DOHH2 (cell line): ENCODE measurements at regions not wholly inside any gene's neighbourhood (a gene's known extent, or its start where the extent isn't known, plus 50 kb on each side); places are given as distances from the start of the nearest gene placed in this dataset.

Experiments
- EZH2phosphoT487 ChIP-seq: fragments of 200-600 bp; sonication (generic); IDR thresholded peaks from 2 replicates; pipeline ENCODE4 v1.6.1; 2017; ENCODE audit warnings: borderline replicate concordance, mild to moderate bottlenecking, antibody characterized with exemption, low read length, moderate library complexity, mixed read lengths
- TF ChIP-seq, protein P1 (sequence below): fragments of 200-600 bp; sonication (generic); IDR thresholded peaks from one replicate; pipeline ENCODE4 v1.5.1; 2014; ENCODE audit warnings: antibody characterized with exemption, mild to moderate bottlenecking, low read depth, low read length; ENCODE audit not compliant: poor library complexity, severe bottlenecking

DNA sequence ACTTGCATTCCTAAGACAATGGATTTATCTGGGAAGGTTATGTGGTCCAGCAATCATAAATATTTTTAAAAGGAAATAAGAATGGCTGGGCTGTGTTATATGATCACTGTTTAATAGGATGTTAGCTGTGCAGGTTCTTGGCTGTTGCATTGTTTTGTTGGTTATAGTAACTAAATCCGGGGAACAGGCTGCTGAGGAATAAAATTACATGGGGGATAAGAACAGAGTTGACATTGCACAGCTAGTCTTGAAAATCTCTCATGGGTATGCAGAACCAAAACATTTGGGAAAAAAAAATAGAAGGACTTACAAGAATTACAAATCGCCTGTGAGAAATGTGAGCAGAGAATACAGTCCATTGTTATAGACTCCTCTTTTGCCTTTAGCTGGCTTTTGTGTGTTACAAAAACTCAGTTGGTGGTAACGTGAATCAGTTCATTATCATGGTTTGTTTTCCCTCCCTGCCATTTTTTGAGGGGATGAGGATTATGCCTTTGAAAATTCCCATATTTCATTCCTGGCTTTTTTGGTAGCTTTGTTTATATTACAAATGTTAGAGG, 375.3 kb upstream of the DAB2 start:
- TF ChIP-seq, protein P1, sequence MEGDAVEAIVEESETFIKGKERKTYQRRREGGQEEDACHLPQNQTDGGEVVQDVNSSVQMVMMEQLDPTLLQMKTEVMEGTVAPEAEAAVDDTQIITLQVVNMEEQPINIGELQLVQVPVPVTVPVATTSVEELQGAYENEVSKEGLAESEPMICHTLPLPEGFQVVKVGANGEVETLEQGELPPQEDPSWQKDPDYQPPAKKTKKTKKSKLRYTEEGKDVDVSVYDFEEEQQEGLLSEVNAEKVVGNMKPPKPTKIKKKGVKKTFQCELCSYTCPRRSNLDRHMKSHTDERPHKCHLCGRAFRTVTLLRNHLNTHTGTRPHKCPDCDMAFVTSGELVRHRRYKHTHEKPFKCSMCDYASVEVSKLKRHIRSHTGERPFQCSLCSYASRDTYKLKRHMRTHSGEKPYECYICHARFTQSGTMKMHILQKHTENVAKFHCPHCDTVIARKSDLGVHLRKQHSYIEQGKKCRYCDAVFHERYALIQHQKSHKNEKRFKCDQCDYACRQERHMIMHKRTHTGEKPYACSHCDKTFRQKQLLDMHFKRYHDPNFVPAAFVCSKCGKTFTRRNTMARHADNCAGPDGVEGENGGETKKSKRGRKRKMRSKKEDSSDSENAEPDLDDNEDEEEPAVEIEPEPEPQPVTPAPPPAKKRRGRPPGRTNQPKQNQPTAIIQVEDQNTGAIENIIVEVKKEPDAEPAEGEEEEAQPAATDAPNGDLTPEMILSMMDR, result no peak
- no peak for TF ChIP-seq EZH2phosphoT487
